ENCODE measurements at regions not wholly inside any gene's neighbourhood (a gene's known extent, or its start where the extent isn't known, plus 50 kb on each side); places are given as distances from the start of the nearest gene placed in this dataset.

- no peak for DNase-seq (ENCODE audit: low read depth)
Measured at GRCh38 chr12:41772478-41772877, 372.2 kb downstream of the GXYLT1 start.

GRCh38 chr12:41769810-41770209 lies 374.9 kb downstream of the GXYLT1 start:
- DNase-seq (ENCODE audit: low read depth), result no peak

- no peak for DNase-seq (ENCODE audit: low read depth)
Measured at GRCh38 chr12:41768456-41768855, 376.2 kb downstream of the GXYLT1 start.

- no peak for DNase-seq (ENCODE audit: low read depth)
Measured at GRCh38 chr12:41762691-41763090, 382.0 kb downstream of the GXYLT1 start.

GRCh38 chr12:41745593-41745992 lies 399.1 kb downstream of the GXYLT1 start:
- no peak for DNase-seq (ENCODE audit: low read depth)

GRCh38 chr12:41743835-41744234 lies 400.8 kb downstream of the GXYLT1 start:
- no peak for DNase-seq (ENCODE audit: low read depth)

GRCh38 chr12:41739066-41739465 lies 405.6 kb downstream of the GXYLT1 start:
- DNase-seq (ENCODE audit: low read depth), result no peak

GRCh38 chr12:41737423-41737822 lies 407.3 kb downstream of the GXYLT1 start:
- no peak for DNase-seq (ENCODE audit: low read depth)

- no peak for DNase-seq (ENCODE audit: low read depth)
Measured at GRCh38 chr12:41736436-41736835, 408.2 kb downstream of the GXYLT1 start.

- DNase-seq (ENCODE audit: low read depth), result no peak
Measured at GRCh38 chr12:41731691-41732090, 413.0 kb downstream of the GXYLT1 start.

GRCh38 chr12:41731061-41731460 lies 413.6 kb downstream of the GXYLT1 start:
- DNase-seq (ENCODE audit: low read depth), result no peak

- no peak for DNase-seq (ENCODE audit: low read depth)
Measured at GRCh38 chr12:41724216-41724615, 420.5 kb downstream of the GXYLT1 start.

GRCh38 chr12:41719214-41719613 lies 425.5 kb downstream of the GXYLT1 start:
- no peak for DNase-seq (ENCODE audit: low read depth)

GRCh38 chr12:41715256-41715655 lies 429.4 kb downstream of the GXYLT1 start:
- no peak for DNase-seq (ENCODE audit: low read depth)

GRCh38 chr12:41709463-41710285 lies 435.0 kb downstream of the GXYLT1 start:
- DNase-seq (ENCODE audit: low read depth), result no peak

- DNase-seq (ENCODE audit: low read depth), result no peak
Measured at GRCh38 chr12:41709012-41709411, 435.7 kb downstream of the GXYLT1 start.

GRCh38 chr12:41706376-41706775 lies 438.3 kb downstream of the GXYLT1 start:
- no peak for DNase-seq (ENCODE audit: low read depth)

- DNase-seq (ENCODE audit: low read depth), result no peak
Measured at GRCh38 chr12:41701943-41702601, 442.6 kb downstream of the GXYLT1 start.

GRCh38 chr12:41700940-41701339 lies 443.7 kb downstream of the GXYLT1 start:
- no peak for DNase-seq (ENCODE audit: low read depth)

GRCh38 chr12:41699658-41700057 lies 445.0 kb downstream of the GXYLT1 start:
- DNase-seq (ENCODE audit: low read depth), result no peak

GRCh38 chr12:41697161-41697560 lies 447.5 kb downstream of the GXYLT1 start:
- DNase-seq (ENCODE audit: low read depth), result no peak

- no peak for DNase-seq (ENCODE audit: low read depth)
Measured at GRCh38 chr12:41684997-41685396, 459.7 kb downstream of the GXYLT1 start.
